DOHH2 (cell line): ENCODE measurements at regions not wholly inside any gene's neighbourhood (a gene's known extent, or its start where the extent isn't known, plus 50 kb on each side); places are given as distances from the start of the nearest gene placed in this dataset.

Experiments
- H3F3A ChIP-seq: fragments of 200-600 bp; sonication (generic), shearing (Covaris generic); 2 replicates; pipeline ENCODE4 v1.6.0; 2016; ENCODE audit warnings: antibody characterized with exemption, mild to moderate bottlenecking; ENCODE audit not compliant: control insufficient read depth, insufficient read depth
- H3K27ac ChIP-seq: fragments of 200-600 bp; sonication (generic); 2 replicates; pipeline ENCODE4 v1.5.1; 2014; ENCODE audit warnings: low read depth, mild to moderate bottlenecking, low read length, moderate library complexity
- H3K27me3 ChIP-seq: fragments of 200-600 bp; sonication (generic); 2 replicates; pipeline ENCODE4 v1.6.1; 2014; ENCODE audit warnings: mild to moderate bottlenecking, low read length, mixed read lengths; ENCODE audit not compliant: control insufficient read depth
- H3K36me3 ChIP-seq: fragments of 200-600 bp; sonication (generic); 2 replicates; pipeline ENCODE4 v1.6.1; 2014; ENCODE audit warnings: mild to moderate bottlenecking, low read length, moderate library complexity, mixed read lengths; ENCODE audit not compliant: control insufficient read depth
- H3K4me1 ChIP-seq: fragments of 200-600 bp; sonication (generic); 2 replicates; pipeline ENCODE4 v1.6.1; 2014; ENCODE audit warnings: mild to moderate bottlenecking, low read length, mixed read lengths; ENCODE audit not compliant: control insufficient read depth
- H3K4me2 ChIP-seq: fragments of 200-600 bp; sonication (generic); 2 replicates; pipeline ENCODE4 v1.6.0; 2014; ENCODE audit warnings: mild to moderate bottlenecking, low read length, moderate library complexity
- H3K4me3 ChIP-seq: fragments of 200-600 bp; sonication (generic); 2 replicates; pipeline ENCODE4 v1.5.1; 2014; ENCODE audit warnings: mild to moderate bottlenecking, low read length, mixed read lengths
- H3K79me2 ChIP-seq: fragments of 200-600 bp; sonication (generic); 2 replicates; pipeline ENCODE4 v1.6.1; 2014; ENCODE audit warnings: mild to moderate bottlenecking, low read length, mixed read lengths; ENCODE audit not compliant: control insufficient read depth
- H3K9me2 ChIP-seq: fragments of 200-600 bp; sonication (generic); replicated peaks from 2 replicates; pipeline ENCODE4 v1.6.1; 2014; ENCODE audit warnings: mild to moderate bottlenecking, low read length, mixed read lengths; ENCODE audit not compliant: control insufficient read depth
- H3K9me3 ChIP-seq: fragments of 200-600 bp; sonication (generic); 2 replicates; pipeline ENCODE4 v1.6.1; 2014; ENCODE audit warnings: antibody characterized with exemption, low read length, mixed read lengths; ENCODE audit not compliant: control insufficient read depth, insufficient read depth
- H4K20me1 ChIP-seq: fragments of 200-600 bp; sonication (generic); 2 replicates; pipeline ENCODE4 v1.6.0; 2014; ENCODE audit warnings: low read depth, mild to moderate bottlenecking, antibody characterized with exemption, low read length, moderate library complexity; ENCODE audit not compliant: control insufficient read depth, insufficient read depth
- EZH2phosphoT487 ChIP-seq: fragments of 200-600 bp; sonication (generic); IDR thresholded peaks from 2 replicates; pipeline ENCODE4 v1.6.1; 2017; ENCODE audit warnings: borderline replicate concordance, mild to moderate bottlenecking, antibody characterized with exemption, low read length, moderate library complexity, mixed read lengths
- TF ChIP-seq, protein P1 (sequence below): fragments of 200-600 bp; sonication (generic); IDR thresholded peaks from one replicate; pipeline ENCODE4 v1.5.1; 2014; ENCODE audit warnings: antibody characterized with exemption, mild to moderate bottlenecking, low read depth, low read length; ENCODE audit not compliant: poor library complexity, severe bottlenecking

DNA sequence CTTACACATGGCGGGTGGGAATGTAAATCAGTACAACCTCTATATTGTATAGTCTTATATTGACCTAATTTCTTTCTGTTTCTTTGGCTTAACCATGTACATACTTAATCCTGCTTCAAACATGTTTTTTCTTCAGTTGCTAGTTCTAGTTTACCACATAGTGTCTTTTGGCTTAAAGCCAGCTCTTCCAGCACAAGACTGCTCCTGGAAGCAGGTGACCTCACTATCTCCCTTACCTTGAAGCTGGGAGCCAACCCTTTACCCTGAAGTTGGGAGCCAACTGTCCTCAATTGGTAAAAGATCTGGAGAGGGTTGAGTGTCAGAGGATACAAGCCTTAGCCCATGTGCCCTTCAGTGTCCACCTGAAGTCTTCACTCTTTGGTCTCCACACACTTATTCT, 162.7 kb downstream of the AASDH start:
- no peaks in the 10 kb centered on the region for H3K9me3 ChIP-seq
- no peaks in the 10 kb centered on the region for H3K27me3 ChIP-seq
- H3K4me1 ChIP-seq = peaks cover 13% of the 10 kb centered on the region
- no peak for TF ChIP-seq EZH2phosphoT487
- TF ChIP-seq, protein P1, sequence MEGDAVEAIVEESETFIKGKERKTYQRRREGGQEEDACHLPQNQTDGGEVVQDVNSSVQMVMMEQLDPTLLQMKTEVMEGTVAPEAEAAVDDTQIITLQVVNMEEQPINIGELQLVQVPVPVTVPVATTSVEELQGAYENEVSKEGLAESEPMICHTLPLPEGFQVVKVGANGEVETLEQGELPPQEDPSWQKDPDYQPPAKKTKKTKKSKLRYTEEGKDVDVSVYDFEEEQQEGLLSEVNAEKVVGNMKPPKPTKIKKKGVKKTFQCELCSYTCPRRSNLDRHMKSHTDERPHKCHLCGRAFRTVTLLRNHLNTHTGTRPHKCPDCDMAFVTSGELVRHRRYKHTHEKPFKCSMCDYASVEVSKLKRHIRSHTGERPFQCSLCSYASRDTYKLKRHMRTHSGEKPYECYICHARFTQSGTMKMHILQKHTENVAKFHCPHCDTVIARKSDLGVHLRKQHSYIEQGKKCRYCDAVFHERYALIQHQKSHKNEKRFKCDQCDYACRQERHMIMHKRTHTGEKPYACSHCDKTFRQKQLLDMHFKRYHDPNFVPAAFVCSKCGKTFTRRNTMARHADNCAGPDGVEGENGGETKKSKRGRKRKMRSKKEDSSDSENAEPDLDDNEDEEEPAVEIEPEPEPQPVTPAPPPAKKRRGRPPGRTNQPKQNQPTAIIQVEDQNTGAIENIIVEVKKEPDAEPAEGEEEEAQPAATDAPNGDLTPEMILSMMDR = no peak
- H3K4me2 ChIP-seq = no peak overlapping the region
- no peak overlapping the region for H3K4me3 ChIP-seq
- no peaks in the 10 kb centered on the region for H3F3A ChIP-seq
- H3K9me2 ChIP-seq = no peaks in the 10 kb centered on the region
- no peaks in the 10 kb centered on the region for H3K36me3 ChIP-seq
- no peak overlapping the region for H3K27ac ChIP-seq
- no peaks in the 10 kb centered on the region for H3K79me2 ChIP-seq
- no peaks in the 10 kb centered on the region for H4K20me1 ChIP-seq

DNA sequence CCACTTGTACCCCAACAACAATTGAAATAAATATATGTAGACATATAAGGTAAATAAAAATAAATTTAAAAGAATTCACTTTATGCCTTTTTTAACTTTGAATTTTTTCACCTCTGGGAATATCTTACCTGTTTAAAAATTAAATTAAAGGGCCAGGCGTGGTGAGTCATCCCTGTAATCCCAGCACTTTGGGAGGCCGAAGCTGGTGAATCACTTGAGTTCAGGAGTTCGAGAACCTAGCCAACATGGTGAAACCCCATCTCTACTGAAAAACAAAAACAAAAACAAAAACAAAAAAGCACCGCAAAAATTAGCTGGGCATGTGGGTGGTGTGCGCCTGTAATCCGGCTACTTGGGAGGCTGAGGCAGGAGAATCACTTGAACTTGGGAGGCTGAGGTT, 164.8 kb downstream of the AASDH start:
- Histone ChIP-seq H3F3A (no peaks in the 10 kb centered on the region), H3K4me2 (no peak overlapping the region)
- TF ChIP-seq EZH2phosphoT487 = no peak
- TF ChIP-seq, protein P1 = no peak

DNA sequence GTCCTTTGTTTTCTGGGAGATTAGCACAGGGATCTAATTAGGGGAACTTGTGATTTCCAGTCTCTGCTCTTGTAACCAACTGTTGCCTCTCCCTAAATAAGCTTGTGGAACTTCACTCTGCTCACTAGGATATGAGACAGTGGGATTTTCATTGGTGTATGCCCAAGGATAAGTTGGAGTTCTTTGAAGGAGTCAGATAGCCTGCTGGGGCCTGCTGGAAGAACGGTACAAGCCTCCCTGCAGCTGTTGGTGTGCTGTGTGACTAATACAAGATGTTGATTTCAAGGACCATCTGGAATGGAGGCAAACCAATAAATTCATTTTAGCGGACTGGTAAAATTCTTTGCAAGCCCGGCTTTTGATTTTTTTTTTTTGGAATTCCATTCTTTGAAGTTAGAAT, 167.0 kb downstream of the AASDH start:
- H3K79me2 ChIP-seq = no peaks in the 10 kb centered on the region
- TF ChIP-seq, protein P1 = no peak
- no peak for TF ChIP-seq EZH2phosphoT487
- no peak overlapping the region for H3K4me2 ChIP-seq
- no peak overlapping the region for H3K27ac ChIP-seq
- no peaks in the 10 kb centered on the region for H3K27me3 ChIP-seq
- H3K36me3 ChIP-seq = no peaks in the 10 kb centered on the region
- H3K9me3 ChIP-seq = no peaks in the 10 kb centered on the region
- H3K4me1 ChIP-seq = no peaks in the 10 kb centered on the region
- H3F3A ChIP-seq = no peaks in the 10 kb centered on the region
- H3K9me2 ChIP-seq = no peaks in the 10 kb centered on the region
- H3K4me3 ChIP-seq = no peak overlapping the region
- no peaks in the 10 kb centered on the region for H4K20me1 ChIP-seq

More for the DNA sequence above, 164.8 kb downstream of the AASDH start:
- Histone ChIP-seq H3K79me2 (no peaks in the 10 kb centered on the region), H3K27ac (no peak overlapping the region), H3K4me3 (no peak overlapping the region), H3K9me3 (no peaks in the 10 kb centered on the region), H3K9me2 (no peaks in the 10 kb centered on the region), H3K36me3 (no peaks in the 10 kb centered on the region), H3K4me1 (no peaks in the 10 kb centered on the region), H4K20me1 (no peaks in the 10 kb centered on the region), H3K27me3 (no peaks in the 10 kb centered on the region)

- H3K4me1 ChIP-seq = no peaks in the 10 kb centered on the region
- no peak overlapping the region for H3K4me2 ChIP-seq
- H3K9me3 ChIP-seq = no peaks in the 10 kb centered on the region
- no peaks in the 10 kb centered on the region for H4K20me1 ChIP-seq
- no peaks in the 10 kb centered on the region for H3K9me2 ChIP-seq
- H3K4me3 ChIP-seq = no peak overlapping the region
- no peaks in the 10 kb centered on the region for H3K27me3 ChIP-seq
- H3K27ac ChIP-seq = no peak overlapping the region
- H3K36me3 ChIP-seq = no peaks in the 10 kb centered on the region
- no peaks in the 10 kb centered on the region for H3K79me2 ChIP-seq
- no peaks in the 10 kb centered on the region for H3F3A ChIP-seq
- TF ChIP-seq, protein P1 = no peak
- no peak for TF ChIP-seq EZH2phosphoT487
These were observed 167.8 kb downstream of the AASDH start for GRCh38 chr4:56219447-56219846.
